Peyer's patch (tissue), 4 donors: ENCODE measurements at regions not wholly inside any gene's neighbourhood (a gene's known extent, or its start where the extent isn't known, plus 50 kb on each side); places are given as distances from the start of the nearest gene placed in this dataset.
A peak's percentile ranks its signal among the peaks of the same experiment; 100 is the strongest.

ENCODE experiments used
- DNase-seq, 3 donors: peaks; one replicate each; pipeline ENCODE4 v3.0.0-alpha.2; 2017 to 2019
- H3K27ac ChIP-seq, 4 donors: fragments of 200-600 bp; sonication (generic); one replicate each; pipeline ENCODE4 v1.5.1; 2016 to 2019
- H3K27me3 ChIP-seq, 2 donors: fragments of 200-600 bp; sonication (generic); one replicate each; pipeline ENCODE4 v1.5.1; 2019
- H3K36me3 ChIP-seq, 3 donors: fragments of 200-600 bp; sonication (generic); one replicate each; pipeline ENCODE4 v1.5.1; 2016 to 2019
- H3K4me1 ChIP-seq, 4 donors: fragments of 200-600 bp; sonication (generic); one replicate each; pipeline ENCODE4 v1.5.1; 2016 to 2019
- H3K4me3 ChIP-seq, 4 donors: fragments of 200-600 bp; sonication (generic); 1 replicate in 3 of 4; 2 replicates in 1 of 4; pipeline ENCODE4 v1.5.1; 2016 to 2019; ENCODE audit warnings: mild to moderate bottlenecking in 1 of 4
- H3K9me3 ChIP-seq, 4 donors: fragments of 200-600 bp; sonication (generic); one replicate each; pipeline ENCODE4 v1.5.1; 2016 to 2019; ENCODE audit warnings: mild to moderate bottlenecking in 1 of 4
- POLR2A ChIP-seq, 2 donors: fragments of 450-650 bp; IDR thresholded peaks; one replicate each; pipeline ENCODE4 v1.5.1; 2017; ENCODE audit warnings: antibody characterized with exemption in 2 of 2, mild to moderate bottlenecking in 2 of 2, moderate library complexity in 2 of 2
- TF ChIP-seq, protein P1 (sequence below), 6 experiments: fragments of 450-650 bp in 4 of 6; fragments of 200-600 bp in 2 of 6; sonication (generic) in 1 of 6; IDR thresholded peaks; one replicate each; pipeline ENCODE4 v1.5.1; 2017 to 2019; ENCODE audit warnings: antibody characterized with exemption in 6 of 6, mild to moderate bottlenecking in 3 of 6, moderate library complexity in 1 of 6

DNA sequence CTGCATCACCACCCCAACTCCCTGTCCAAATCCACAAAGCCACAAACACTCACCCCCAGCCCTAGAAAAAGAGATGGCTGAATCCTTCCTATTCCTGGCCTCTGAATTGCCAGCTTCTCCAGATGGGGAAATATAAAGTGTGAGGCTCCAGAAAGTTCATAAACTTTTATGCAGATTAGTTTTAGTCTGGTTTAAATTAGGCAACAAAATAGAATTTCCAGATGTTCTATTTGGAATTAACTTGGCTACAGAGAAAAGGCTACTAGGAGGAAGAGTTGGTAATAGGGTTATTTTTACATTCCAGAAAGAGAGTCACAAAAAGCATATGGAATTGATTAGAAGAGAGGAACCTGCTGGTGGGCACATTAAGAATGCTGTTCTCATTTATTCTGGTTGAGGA, 56.0 kb downstream of the EN1 start:
- Histone ChIP-seq H3K27me3 (no peaks in the 10 kb centered on the region), H3K4me1 (no peaks in the 10 kb centered on the region), H3K9me3 (no peaks in the 10 kb centered on the region), H3K4me3 (no peak overlapping the region), H3K27ac (no peak overlapping the region), H3K36me3 (no peaks in the 10 kb centered on the region)
- DNase-seq: no peak
- TF ChIP-seq, protein P1, sequence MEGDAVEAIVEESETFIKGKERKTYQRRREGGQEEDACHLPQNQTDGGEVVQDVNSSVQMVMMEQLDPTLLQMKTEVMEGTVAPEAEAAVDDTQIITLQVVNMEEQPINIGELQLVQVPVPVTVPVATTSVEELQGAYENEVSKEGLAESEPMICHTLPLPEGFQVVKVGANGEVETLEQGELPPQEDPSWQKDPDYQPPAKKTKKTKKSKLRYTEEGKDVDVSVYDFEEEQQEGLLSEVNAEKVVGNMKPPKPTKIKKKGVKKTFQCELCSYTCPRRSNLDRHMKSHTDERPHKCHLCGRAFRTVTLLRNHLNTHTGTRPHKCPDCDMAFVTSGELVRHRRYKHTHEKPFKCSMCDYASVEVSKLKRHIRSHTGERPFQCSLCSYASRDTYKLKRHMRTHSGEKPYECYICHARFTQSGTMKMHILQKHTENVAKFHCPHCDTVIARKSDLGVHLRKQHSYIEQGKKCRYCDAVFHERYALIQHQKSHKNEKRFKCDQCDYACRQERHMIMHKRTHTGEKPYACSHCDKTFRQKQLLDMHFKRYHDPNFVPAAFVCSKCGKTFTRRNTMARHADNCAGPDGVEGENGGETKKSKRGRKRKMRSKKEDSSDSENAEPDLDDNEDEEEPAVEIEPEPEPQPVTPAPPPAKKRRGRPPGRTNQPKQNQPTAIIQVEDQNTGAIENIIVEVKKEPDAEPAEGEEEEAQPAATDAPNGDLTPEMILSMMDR (IDR thresholded peaks at IDR 0.05): no peak
- TF ChIP-seq POLR2A (IDR thresholded peaks at IDR 0.05): no peak

DNA sequence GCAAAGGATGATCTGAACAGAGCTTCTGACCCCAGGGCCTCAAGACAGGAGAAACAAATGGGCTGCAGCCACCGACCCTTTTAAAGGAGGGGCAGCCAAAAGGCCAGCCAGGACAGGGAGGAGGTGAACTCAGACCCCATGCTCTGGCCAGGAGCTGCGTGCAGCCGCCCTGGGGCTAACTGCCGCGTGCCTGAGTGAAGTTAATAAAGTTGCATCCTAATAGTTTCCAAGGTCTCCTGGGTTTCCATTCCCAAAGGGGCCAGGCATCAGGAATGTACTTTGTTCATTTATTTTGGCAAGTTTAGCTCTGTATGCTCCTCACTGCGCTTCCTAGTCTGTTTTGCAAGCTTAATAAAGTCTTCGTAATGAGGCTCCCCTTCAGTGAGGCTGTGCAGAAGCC, 60.7 kb downstream of the EN1 start:
- DNase-seq: no peak
- no peak overlapping the region for H3K27ac ChIP-seq
- no peak overlapping the region for H3K4me3 ChIP-seq
- H3K9me3 ChIP-seq: no peaks in the 10 kb centered on the region
- no peaks in the 10 kb centered on the region for H3K4me1 ChIP-seq
- TF ChIP-seq, protein P1 (IDR thresholded peaks at IDR 0.05): no peak
- TF ChIP-seq POLR2A (IDR thresholded peaks at IDR 0.05): no peak
- H3K36me3 ChIP-seq: no peaks in the 10 kb centered on the region
- no peaks in the 10 kb centered on the region for H3K27me3 ChIP-seq

DNA sequence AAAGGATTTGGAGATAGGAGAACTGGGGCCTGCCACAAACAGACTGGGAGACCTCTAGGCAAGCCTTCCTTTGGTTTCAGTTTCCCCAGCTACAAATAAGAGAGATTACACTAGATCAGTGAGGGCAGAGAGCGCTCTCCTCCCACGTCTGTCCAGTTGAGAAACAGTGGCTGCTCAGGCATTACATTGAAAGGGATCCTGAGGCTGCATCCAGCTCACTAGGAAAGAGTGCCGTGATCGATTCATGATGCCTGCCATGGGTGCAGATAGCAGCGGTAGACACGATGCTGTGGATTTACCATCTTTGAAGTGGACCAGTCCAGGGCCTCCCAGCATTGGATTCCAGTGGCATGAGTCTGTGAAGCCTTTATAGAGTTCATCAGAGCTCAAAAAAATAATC, 62.6 kb downstream of the EN1 start:
- no peaks in the 10 kb centered on the region for H3K4me1 ChIP-seq
- no peaks in the 10 kb centered on the region for H3K9me3 ChIP-seq
- TF ChIP-seq, protein P1 (IDR thresholded peaks at IDR 0.05): no peak
- no peak for TF ChIP-seq POLR2A (IDR thresholded peaks at IDR 0.05)
- no peak for DNase-seq
- no peaks in the 10 kb centered on the region for H3K27me3 ChIP-seq
- H3K36me3 ChIP-seq: no peaks in the 10 kb centered on the region
- H3K27ac ChIP-seq: no peak overlapping the region
- no peak overlapping the region for H3K4me3 ChIP-seq

DNA sequence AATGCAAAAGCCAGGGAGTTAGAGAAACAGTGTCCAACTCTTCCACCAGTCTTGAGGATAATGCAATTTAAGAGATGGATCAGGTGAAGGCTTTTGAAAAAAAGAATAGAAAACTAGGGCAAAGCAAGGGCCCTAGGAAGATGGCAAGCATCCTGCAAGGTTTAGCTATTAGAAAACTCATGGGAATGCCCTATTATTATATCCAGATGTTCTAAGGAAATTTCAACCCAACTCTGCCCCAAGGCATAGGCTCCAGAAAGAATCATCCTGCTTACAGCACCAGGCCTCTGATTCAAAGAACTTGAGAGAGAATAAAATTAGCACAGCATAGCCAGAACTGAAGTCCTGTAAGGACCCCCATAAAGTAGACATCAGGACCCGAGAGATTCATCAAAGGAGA, 68.1 kb downstream of the EN1 start:
- TF ChIP-seq POLR2A (IDR thresholded peaks at IDR 0.05): no peak
- TF ChIP-seq, protein P1 (IDR thresholded peaks at IDR 0.05): no peak
- Histone ChIP-seq H3K27ac (no peak overlapping the region), H3K36me3 (no peaks in the 10 kb centered on the region), H3K27me3 (peaks cover 0 to 14% of the 10 kb centered on the region in 2 donors), H3K4me1 (peaks cover 0 to 8% (median 0%) of the 10 kb centered on the region in 4 donors), H3K9me3 (no peaks in the 10 kb centered on the region), H3K4me3 (no peak overlapping the region)
- no peak for DNase-seq

DNA sequence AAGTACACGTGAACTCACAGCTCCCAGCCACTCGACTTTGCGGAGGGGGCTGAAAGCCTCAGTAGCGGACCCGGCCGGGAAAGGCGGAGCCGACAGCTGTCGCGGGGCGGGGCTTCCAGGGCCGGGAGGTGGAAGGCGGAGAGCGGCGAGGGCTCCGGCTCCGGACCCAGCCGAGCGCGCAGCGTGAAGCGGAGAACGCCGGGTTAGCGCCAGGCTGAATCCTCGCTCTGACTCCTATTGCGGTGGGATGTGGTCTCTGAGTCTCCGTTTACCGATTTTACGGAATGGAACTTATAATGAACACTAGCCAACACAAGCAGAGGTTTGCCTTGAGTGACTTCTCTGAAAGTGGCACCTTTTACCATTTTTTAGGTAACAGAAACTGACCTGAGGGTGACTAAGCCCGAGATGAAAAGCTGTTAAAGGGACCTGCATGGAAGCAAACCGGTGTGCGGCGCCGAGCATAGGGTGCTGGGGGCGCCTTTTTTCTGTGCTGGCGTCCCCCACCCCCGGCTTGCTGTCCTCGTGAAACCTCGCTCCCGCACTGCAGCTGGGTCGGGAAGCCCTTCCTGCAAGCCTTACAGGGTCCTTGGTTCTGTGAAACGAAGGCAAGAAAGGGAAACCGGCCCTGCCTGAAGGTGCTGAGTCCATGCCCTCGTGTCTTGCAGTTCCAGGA, 72.9 kb downstream of the EN1 start:
- peak in 2 of 3 donors; percentile 47 to 56 for DNase-seq
- no peak for TF ChIP-seq POLR2A (IDR thresholded peaks at IDR 0.05)
- TF ChIP-seq, protein P1 (IDR thresholded peaks at IDR 0.05): no peak
- H3K4me3 ChIP-seq: peak overlapping the region in 3 of 4 donors; percentile 1 to 43 (median 40)

More for the DNA sequence above, 72.9 kb downstream of the EN1 start:
- Histone ChIP-seq H3K27me3 (peaks cover 0 to 14% of the 10 kb centered on the region in 2 donors), H3K27ac (no peak overlapping the region), H3K36me3 (no peaks in the 10 kb centered on the region), H3K9me3 (no peaks in the 10 kb centered on the region), H3K4me1 (peaks cover 0 to 9% (median 0%) of the 10 kb centered on the region in 4 donors)
